GM21737 (cell line): ENCODE measurements at regions not wholly inside any gene's neighbourhood (a gene's known extent, or its start where the extent isn't known, plus 50 kb on each side); places are given as distances from the start of the nearest gene placed in this dataset.
"Not testable (repeated sequence)": the region's sequence is repeated elsewhere in the genome, so short reads cannot be mapped to it uniquely, and the experiment has no call there.

Source experiments
- ATAC-seq: cut with Tn5 transposase; IDR thresholded peaks from one replicate; pipeline ENCODE4 v1.9.1; 2021; ENCODE audit warnings: mild to moderate bottlenecking, moderate library complexity; ENCODE audit not compliant: unreplicated experiment

GRCh38 chr2:18047896-18048657 lies 169.6 kb downstream of the KCNS3 start:
- no peak for ATAC-seq

GRCh38 chr2:18047213-18047611 lies 168.7 kb downstream of the KCNS3 start:
- no peak for ATAC-seq

- no peak for ATAC-seq
These were observed 168.2 kb downstream of the KCNS3 start for GRCh38 chr2:18046558-18047212.

- no peak for ATAC-seq
These were observed 167.6 kb downstream of the KCNS3 start for GRCh38 chr2:18046017-18046416.

DNA sequence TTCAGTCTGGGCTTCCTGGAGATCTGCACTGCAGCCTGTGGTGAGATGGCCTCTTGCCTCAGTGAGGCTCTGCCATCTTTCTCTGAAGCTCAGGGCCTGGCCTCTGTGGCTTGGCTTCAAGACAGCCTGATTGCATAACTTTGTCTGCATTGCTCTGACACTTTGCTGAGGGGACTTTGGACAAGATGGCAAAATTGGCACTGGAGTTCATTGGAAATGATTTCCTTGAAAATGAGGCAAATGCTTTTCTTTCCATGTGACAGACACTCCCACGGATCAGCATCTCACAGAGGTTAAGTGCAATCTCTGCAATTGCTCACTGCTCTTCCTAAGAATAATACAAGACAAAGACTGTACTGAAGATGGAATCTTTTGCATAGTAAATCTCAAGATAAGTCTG lies 166.8 kb downstream of the KCNS3 start:
- ATAC-seq, result no peak

DNA sequence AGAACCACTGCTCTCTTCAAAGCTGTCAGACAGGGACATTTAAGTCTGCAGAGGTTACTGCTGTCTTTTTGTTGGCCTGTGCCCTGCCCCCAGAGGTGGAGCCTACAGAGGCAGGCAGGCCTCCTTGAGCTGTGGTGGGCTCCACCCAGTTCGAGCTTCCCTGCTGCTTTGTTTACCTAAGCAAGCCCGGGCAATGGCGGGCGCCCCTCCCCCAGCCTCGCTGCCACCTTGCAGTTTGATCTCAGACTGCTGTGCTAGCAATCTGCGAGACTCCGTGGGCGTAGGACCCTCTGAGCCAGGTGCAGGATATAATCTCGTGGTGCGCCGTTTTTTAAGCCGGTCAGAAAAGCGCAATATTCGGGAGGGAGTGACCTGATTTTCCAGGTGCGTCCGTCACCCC lies 138.9 kb downstream of the KCNS3 start:
- ATAC-seq, result not testable (repeated sequence)

GRCh38 chr2:18009891-18010290 lies 131.4 kb downstream of the KCNS3 start:
- ATAC-seq, result no peak

DNA sequence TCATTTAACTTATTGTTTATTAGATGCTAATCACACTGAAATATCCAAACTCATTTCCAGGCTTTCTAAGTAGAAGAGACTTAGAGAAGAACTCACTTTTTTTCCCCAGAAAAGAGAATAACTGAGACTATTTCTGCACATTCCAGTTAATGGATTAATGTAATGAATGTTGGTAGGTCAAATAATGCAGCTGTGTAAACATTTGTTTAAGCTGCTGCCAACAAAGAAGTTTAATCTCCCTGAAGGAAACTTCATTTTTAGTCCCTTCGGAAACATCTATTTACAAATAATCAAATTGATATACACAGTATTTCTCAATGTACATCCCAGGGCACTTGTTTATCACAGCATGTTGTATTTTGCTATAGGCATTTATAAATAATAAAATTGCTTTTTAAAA lies 126.9 kb downstream of the KCNS3 start:
- no peak for ATAC-seq

GRCh38 chr2:18001671-18002070 lies 123.2 kb downstream of the KCNS3 start:
- ATAC-seq, result no peak

DNA sequence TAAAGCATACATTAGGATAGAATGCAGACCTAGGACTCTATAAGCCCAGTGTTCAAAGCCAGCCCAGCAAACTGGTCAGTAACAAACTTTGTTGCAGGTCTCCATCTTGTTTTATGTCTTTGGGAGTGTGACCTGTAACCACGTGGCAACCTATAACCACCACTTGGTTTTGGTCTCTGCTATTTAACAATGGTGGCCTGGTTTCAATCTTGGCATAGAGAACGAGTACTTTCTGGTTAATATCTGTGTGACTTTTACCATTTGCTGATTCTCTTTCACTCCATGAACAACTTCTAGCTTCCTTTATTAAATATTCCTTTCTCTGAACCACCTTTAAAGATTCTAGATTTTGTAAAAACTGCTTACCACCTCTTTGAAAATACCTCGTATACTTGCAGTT lies 118.5 kb downstream of the KCNS3 start:
- no peak for ATAC-seq

GRCh38 chr2:17995593-17995992 lies 117.1 kb downstream of the KCNS3 start:
- no peak for ATAC-seq
